GM19240 (cell line): ENCODE measurements at regions not wholly inside any gene's neighbourhood (a gene's known extent, or its start where the extent isn't known, plus 50 kb on each side); places are given as distances from the start of the nearest gene placed in this dataset.
"Not testable (repeated sequence)": the region's sequence is repeated elsewhere in the genome, so short reads cannot be mapped to it uniquely, and the experiment has no call there.

ENCODE experiments used
- DNase-seq: peaks from one replicate; pipeline ENCODE4 v3.0.0; 2011; ENCODE audit warnings: low spot score; ENCODE audit not compliant: insufficient read length

DNA sequence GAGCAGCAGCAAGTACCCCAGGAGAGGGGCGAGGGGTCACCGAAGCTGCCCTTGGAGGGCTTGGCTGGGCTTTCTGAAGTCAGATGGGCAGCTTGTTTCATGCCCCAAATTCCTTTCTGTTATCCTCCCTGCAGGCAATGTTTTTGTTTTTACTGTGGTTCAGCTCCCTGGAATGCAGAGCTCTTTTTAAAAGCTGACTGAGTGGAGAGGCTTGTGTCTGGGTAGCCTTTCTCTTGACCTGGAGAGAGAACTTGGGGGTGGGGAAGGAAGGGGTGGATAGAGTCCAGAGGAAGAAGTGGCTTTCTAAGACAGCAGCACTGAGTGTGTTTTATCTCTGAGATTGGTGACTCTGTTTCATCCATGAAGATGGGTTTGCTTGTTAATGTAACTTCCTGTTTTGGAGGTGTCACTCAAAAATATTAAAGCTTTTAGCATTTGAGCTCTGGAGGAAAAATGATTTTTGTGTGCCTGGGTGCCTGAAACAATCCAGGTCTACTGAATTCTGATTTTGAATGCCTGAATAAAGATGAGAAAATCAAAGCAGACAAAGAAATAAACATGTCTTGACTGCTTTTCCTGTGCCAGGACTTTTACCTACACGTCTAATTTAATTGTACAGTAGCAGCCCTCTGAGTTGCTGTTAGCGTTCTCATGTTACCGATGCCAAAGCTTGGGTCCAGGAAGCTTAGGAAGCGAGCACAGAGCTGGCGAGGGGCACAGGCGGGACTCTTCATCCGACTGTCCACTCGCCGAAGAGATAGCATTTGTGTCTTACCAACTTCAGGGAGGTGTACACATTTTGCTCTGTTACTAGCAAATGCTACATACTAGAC is 78.2 kb upstream of the EEF1E1 start:
- DNase-seq, result no peak

DNA sequence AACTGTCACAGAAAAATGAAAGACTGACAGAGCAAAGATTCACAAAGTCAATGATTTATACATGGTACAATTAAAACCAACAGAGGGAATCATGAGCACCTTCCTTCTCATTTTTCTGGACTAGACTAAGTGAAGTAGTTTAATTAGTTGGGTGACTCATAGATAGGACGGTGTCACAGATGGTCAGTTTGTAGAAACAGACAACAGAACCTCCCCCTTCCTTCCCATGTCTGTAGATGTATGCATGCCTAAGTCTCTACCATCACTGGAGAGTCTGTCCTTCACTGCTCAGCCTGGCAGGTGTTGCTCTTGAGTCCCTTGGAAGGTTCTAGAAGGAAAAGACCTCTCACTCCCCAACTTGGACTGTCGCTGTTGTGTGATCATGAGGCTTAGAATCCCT is 75.4 kb upstream of the EEF1E1 start:
- no peak for DNase-seq

DNA sequence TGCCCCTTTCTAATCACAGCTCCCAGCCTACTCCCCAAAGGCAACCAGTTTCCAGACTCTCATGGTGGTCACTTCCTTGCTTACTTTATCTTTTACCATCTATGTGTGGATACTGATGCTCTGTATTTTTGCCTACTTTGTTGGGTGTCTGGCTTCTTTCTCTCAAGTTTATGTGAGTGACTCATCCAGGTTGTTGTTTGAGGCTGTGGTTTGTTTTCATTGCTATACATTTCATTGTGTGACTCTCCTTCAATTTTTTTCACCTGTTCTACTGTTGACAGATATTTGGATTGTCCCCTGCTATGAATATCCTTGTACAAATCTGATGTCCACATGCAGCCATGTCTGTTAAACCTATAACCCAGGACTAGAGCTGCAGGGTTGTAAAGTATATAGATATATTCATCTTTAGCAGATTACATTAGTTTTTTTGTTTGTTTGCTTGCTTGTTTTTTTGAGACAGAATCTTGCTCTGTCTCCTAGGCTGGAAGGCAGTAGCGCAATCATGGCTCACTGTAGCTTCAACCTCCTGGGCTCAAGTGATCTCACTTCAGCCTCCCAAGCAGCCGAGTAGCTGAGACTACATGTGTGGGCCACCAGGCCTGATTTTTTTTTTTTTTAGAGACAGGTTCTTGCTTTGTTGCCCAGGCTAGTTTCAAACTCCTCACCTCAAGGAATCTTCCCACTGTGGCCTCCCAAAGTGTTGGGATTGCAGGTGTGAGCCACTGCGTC is 72.9 kb upstream of the EEF1E1 start:
- DNase-seq, result no peak

DNA sequence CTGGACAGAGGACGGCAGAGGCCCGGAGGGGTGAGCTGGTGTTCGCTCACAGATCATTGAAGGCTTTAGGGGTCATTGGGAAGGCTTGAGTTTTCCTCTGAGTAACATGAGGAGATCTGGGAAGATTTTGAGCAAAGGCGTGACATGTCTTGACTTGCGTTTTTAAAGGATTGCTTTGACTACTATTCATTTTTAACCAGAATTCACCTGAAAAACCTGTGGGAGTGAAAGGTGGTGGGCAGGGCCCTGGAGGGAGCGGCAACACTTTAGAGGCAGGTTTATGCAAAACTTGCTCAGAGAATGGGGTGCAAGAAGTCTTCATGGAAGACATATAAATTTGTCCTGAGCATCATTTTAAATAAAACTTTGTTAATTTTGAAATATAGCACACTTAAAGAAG is 72.2 kb upstream of the EEF1E1 start:
- no peak for DNase-seq

DNA sequence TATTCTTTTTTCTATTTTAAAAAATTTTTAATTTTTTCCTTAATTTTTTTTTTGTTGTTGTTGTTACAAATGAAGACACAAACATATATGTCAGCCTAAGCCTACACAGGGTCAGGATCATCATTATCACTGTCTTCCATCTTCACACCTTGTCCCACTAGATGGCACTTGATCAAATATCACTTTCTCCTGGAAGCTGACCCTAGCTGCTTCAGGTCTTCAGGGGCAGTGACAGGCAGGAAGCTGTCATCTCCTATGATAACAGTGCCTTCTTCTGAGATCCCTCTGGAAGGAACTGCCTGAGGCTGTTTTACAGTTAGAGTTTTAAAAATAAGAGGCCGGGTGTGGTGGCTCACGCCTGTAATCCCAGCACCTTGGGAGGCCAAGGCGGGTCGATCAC is 70.2 kb upstream of the EEF1E1 start:
- no peak for DNase-seq

DNA sequence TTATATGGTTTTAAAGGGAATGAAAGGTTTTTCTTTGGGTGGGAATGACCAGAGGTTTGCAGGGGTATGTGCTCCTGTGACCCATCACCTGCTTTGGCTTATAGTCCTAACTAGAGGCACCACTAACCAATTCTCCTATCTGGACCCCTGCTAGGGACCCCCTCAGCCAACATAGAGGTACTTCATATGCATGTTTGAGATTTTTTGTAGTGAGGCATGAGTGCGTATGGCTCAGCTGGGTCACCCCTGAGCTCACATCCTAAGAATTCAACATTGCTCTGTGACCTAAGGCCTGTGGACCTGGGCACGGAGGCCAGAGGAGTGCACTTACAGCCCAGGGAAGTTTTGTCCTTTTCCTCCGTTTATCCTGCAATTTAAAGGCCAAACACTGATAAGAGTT is 68.4 kb upstream of the EEF1E1 start:
- DNase-seq, result no peak

DNA sequence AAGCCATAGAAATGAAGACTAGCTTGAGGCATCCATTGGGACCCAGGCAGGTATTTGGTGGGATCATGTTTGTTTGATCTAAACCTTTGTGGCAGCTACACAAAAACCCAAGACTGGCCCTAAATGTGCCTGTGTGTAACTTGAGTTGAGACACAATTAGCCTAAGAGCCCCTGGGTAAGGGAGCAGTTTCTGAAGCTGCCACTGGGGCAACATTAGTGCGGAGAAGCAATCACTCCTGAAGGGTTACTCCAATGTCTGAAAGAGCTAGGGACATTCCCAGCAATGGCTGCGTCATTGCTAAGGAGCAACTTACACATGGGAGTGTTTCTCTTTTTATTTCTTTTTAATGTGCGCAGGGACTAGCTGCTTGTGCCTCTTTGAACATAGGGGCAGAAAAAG is 67.9 kb upstream of the EEF1E1 start:
- no peak for DNase-seq

DNA sequence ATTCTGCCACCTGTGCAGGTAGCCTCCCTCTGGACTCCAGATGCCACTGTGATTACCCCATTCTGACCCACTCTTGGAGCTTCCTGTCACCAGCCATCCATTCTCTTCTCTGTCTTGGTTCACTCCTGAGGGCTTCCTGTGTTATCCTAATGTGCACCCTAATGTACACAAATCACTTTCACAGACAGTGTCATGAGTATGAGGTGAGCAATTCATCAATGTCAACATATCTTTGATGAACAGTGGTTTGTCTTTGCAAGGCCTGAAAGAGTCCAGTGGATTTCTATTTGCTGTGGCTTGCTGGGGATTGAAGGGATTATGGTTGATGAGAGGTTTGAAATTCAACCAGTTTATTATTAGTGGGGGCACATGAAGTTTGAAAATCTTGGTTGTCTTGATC is 63.8 kb upstream of the EEF1E1 start:
- DNase-seq, result no peak

DNA sequence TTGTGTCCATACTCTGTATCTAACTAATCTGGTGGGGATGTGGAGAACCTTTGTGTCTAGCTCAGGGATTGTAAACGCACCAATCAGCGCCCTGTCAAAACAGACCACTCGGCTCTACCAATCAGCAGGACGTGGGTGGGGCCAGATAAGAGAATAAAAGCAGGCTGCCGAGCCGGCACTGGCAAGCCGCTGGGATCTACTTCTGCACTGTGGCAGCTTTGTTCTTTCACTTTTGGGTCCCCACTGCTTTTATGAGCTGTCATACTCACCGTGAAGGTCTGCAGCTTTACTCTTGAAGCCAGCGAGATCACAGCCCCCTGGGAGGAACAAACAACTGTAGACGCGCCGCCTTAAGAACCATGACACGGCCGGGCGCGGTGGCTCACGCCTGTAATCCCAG is 62.7 kb upstream of the EEF1E1 start:
- not testable (repeated sequence) for DNase-seq

DNA sequence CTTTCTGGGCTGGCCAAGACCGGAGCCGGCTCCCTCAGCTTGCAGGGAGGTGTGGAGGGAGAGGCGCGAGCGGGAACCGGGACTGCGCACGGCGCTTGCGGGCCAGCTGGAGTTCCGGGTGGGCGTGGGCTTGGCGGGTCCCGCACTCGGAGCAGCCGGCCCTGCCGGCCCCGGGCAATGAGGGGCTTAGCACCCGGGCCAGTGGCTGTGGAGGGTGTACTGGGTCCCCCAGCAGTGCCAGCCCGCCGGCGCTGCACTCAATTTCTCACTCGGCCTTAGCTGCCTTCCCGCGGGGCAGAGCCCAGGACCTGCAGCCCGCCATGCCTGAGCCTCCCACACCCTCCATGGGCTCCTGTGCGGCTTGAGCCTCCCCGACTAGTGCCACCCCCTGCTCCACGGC is 61.9 kb upstream of the EEF1E1 start:
- not testable (repeated sequence) for DNase-seq

DNA sequence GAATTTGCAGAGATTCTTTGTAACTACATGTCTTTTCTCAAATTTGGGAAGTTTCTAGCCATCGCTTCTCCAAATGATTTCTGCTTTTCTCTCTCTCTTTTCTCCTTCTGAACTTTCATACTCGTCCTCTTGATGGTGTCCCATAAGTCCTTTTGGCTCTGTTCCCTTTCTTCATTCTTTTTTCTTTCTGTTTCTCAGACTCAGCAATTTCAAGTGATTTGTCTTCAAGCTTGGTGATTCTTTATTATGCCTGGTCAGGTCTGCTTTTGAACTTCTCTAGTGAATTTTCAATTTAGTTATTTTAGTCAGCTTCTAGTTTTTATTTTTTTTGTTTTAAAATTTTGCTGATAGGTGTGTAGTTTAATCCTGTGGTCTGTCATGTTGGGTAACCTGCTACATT is 57.6 kb upstream of the EEF1E1 start:
- DNase-seq, result no peak

DNA sequence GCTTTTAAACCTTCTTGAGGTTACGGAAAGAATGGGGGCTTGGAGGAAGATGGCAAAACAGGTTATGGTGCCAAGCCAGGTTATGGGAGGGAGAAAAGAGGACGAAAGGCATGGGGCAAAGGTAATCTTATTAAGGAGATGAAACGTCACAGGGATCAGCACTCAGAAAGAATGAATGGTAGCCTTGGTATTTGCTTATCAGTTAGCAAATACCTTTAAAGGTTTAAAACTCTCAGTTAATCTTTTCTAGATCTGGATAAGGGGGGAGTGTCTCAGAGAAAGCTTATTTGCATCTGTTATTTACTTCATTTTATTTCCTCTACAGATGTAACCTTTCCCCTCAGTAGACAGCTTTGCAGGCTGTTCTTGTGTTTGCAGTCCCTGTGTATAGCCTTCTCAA is 55.5 kb upstream of the EEF1E1 start:
- no peak for DNase-seq

DNA sequence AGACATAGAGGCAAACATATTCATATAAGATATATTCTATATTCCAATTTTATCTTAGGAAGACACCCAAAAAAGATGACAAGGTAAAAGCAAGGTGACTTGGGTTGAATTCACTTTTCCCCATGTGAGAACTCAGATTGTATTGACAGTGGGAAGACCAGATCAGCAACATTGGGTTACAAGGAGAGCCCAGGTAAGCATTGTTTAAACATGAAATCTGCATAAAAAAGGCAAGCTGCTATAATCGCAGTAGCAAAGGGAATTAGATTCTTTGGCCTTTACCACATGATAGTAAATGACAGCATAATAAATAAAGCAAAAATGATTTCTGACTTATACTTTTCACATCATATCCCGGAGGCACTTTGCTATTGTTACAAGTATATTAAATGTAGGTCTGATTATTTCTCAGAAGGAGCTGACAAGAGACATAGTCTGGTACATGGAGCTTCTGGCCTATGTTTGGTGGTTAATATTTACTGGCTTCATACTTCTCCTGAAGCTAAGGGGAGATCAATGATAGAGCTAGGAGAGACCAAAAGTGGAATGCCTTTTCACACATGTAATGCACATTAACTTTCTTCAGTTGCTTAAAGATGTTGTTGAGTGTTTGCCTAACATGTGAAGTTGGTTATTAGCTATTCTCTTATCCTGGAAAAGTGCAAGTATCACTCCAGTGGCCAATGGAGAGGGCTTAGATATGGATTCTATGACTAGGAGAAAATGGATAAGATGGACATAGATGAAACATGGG is 53.1 kb upstream of the EEF1E1 start:
- no peak for DNase-seq
